Peyer's patch (tissue), 4 donors: ENCODE measurements at regions not wholly inside any gene's neighbourhood (a gene's known extent, or its start where the extent isn't known, plus 50 kb on each side); places are given as distances from the start of the nearest gene placed in this dataset.

Experiments
- CTCF ChIP-seq, 6 experiments: fragments of 450-650 bp in 4 of 6; fragments of 200-600 bp in 2 of 6; sonication (generic) in 1 of 6; IDR thresholded peaks; one replicate each; pipeline ENCODE4 v1.5.1; 2017 to 2019; ENCODE audit warnings: antibody characterized with exemption in 6 of 6, mild to moderate bottlenecking in 3 of 6, moderate library complexity in 1 of 6
- POLR2A ChIP-seq, 2 donors: fragments of 450-650 bp; IDR thresholded peaks; one replicate each; pipeline ENCODE4 v1.5.1; 2017; ENCODE audit warnings: antibody characterized with exemption in 2 of 2, mild to moderate bottlenecking in 2 of 2, moderate library complexity in 2 of 2

GRCh38 chr1:30366199-30366598, 357.2 kb downstream of the MATN1 start:
- TF ChIP-seq POLR2A (IDR thresholded peaks at IDR 0.05) (no peak), CTCF (IDR thresholded peaks at IDR 0.05) (no peak)
